Spinal cord (tissue), 9 donors: ENCODE measurements at regions not wholly inside any gene's neighbourhood (a gene's known extent, or its start where the extent isn't known, plus 50 kb on each side); places are given as distances from the start of the nearest gene placed in this dataset.
"Not testable (repeated sequence)": the region's sequence is repeated elsewhere in the genome, so short reads cannot be mapped to it uniquely, and the experiment has no call there.

Experiments
- DNase-seq, 6 donors: peaks; one replicate each; pipeline versions ENCODE4 v3.0.0 to v3.0.0-alpha.2; 2013 to 2015; ENCODE audit warnings: low spot score in 6 of 6, low read depth in 4 of 6
- H3K27ac ChIP-seq: one replicate; pipeline ENCODE4 v1.5.1; 2013; ENCODE audit warnings: low read depth, low read length, control low read depth
- H3K27me3 ChIP-seq: one replicate; pipeline ENCODE4 v1.6.1; 2013; ENCODE audit warnings: low read length; ENCODE audit not compliant: control insufficient read depth, insufficient read depth
- H3K36me3 ChIP-seq: one replicate; pipeline ENCODE4 v1.6.1; 2013; ENCODE audit warnings: low read length; ENCODE audit not compliant: control insufficient read depth, insufficient read depth
- H3K4me1 ChIP-seq: one replicate; pipeline ENCODE4 v1.6.1; 2013; ENCODE audit warnings: low read length; ENCODE audit not compliant: control insufficient read depth, insufficient read depth
- H3K4me3 ChIP-seq: one replicate; pipeline ENCODE4 v1.5.1; 2013; ENCODE audit warnings: low read depth, low read length, control low read depth
- H3K9me3 ChIP-seq: one replicate; pipeline ENCODE4 v1.6.1; 2013; ENCODE audit warnings: low read length; ENCODE audit not compliant: control insufficient read depth, insufficient read depth
- WGBS: methylation state at CpG from one replicate; pipeline ENCODE4 v1.1.5; 2013; ENCODE audit warnings: missing lambda C conversion rate; ENCODE audit not compliant: insufficient coverage; 5-methylcytosine and 5-hydroxymethylcytosine counted together
- donor health status: healthy.

DNA sequence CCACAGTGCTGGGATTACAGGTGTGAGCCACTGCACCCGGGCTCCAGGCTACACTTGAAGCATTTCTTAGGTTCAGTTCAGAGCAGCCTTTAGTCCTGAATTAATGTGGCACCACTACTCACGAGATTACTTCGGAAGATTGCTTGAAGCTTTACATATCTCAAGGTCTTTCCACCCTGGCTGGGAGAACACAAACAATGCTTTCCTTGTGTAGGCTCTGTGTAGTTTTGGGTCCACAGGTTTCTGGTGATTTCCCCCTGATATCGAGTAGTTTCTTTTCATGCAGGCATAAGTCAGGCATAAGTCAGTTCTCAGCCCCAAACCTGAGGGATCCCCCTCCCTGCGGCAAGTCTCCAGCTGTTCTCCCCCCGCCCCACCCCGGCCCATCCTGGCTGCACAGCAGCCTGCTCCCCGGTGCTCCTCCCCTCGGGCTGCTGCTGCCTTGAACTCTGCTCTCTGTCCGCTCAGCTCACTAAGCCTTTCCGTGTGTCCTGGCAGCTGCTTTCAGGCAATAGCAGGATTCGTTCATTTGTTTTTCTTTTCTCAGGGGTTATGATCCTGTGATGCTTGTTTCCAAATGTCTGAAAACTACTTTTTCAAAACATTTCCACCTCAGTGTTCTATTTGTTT is 417.7 kb downstream of the TMEM121 start:
- no peaks in the 10 kb centered on the region for H3K27me3 ChIP-seq
- H3K4me3 ChIP-seq: no peak overlapping the region
- no peak overlapping the region for H3K27ac ChIP-seq
- WGBS: 74% methylated on average over 9 of the region's 12 CpGs
- H3K36me3 ChIP-seq: no peaks in the 10 kb centered on the region
- no peak for DNase-seq
- H3K9me3 ChIP-seq: peaks cover 9% of the 10 kb centered on the region
- no peaks in the 10 kb centered on the region for H3K4me1 ChIP-seq

DNA sequence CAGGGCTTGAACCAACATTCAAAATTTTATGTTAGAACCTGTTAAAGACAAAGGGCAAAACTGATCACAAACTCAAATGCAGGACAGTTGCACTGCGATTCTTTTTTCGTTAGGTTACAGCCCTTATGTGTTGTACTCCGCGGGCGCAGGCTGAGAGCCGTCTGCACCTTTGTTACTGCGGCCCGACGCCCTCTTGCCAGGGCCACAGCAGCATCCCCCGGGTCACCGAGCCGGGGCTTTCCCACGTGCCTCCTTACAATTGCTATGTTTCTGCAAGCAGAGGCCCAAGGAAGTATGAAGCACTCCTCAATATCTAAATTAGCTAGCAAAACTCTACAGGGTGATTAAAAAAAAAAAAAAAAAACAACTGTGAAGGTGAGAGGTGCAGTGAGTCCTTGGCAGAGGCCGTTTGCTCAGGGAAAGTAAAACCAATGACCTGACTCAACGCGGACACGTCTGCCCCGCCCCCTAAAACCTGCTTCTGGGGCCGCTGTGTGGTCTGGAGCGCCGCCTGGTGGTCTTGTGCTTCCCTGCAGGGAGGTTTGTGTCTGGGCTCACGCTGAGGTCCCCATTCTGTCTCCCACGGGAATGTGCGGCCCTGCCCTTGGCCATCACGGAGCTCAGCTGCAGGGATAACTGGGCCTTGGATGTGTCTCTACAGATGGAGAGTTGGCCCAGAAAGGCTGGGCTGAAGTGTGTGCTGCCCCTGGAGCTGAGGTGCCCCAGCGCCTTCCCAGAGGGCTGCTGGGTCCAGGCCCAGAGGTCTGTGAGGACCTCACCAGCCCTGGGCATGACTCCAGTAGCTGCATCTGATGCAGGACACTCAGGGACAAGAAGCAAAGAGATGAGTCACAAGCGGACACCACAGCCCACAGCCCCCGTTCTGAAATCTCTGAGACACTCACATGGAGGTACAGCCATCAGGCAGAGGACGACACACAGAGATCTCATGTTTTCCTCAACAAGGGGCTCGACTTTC is 418.5 kb downstream of the TMEM121 start:
- no peaks in the 10 kb centered on the region for H3K27me3 ChIP-seq
- peaks cover 9% of the 10 kb centered on the region for H3K9me3 ChIP-seq
- H3K4me3 ChIP-seq: no peak overlapping the region
- no peaks in the 10 kb centered on the region for H3K36me3 ChIP-seq
- DNase-seq: no peak
- no peak overlapping the region for H3K27ac ChIP-seq
- 50% methylated on average over 26 of the region's 30 CpGs for WGBS
- H3K4me1 ChIP-seq: no peaks in the 10 kb centered on the region

DNA sequence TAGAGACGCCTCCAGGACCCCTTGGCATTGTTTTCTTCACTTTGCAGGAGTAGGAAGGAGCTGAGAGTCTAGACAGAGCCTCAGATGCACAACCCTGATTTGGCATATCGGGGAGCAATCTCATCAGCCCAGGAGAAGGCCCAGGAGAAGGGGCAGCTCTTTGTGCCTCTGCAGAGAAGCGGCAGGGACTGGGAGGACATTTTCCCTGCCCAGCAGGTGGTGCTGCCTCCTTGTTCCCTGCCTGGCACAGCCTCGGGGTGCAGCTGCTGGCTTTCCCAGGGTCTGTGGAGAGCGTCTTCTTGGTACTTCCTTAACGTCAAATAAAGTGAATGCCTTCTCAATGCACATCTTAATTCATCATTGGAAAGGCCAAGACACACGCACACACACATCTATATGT is 419.5 kb downstream of the TMEM121 start:
- WGBS: 62% methylated on average over 5 of the region's 7 CpGs
- no peaks in the 10 kb centered on the region for H3K27me3 ChIP-seq
- no peaks in the 10 kb centered on the region for H3K36me3 ChIP-seq
- H3K9me3 ChIP-seq: peaks cover 7% of the 10 kb centered on the region
- no peak for DNase-seq
- no peak overlapping the region for H3K27ac ChIP-seq
- no peak overlapping the region for H3K4me3 ChIP-seq
- no peaks in the 10 kb centered on the region for H3K4me1 ChIP-seq

DNA sequence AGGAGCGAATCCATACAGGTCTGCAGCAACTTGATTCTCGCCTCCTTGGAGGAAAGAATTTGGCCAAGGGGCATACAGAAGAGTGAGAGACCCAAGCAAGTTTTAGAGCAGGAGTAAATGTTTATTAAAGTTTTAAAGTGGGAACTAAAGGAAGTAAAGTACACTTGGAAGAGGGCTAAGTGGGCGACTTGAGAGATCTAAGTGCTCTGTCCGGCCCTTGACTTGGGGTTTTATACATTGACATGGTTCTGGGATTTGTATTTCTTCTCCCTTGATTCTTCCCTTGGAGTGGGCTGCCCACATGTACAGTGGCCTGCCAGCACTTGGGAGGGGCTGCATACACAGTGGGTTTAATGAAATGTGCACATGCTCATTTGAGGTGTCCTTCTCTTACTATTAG is 421.2 kb downstream of the TMEM121 start:
- H3K9me3 ChIP-seq: peaks cover 3% of the 10 kb centered on the region
- DNase-seq: no peak
- no peaks in the 10 kb centered on the region for H3K36me3 ChIP-seq
- no peaks in the 10 kb centered on the region for H3K4me1 ChIP-seq
- no peak overlapping the region for H3K4me3 ChIP-seq
- no peak overlapping the region for H3K27ac ChIP-seq
- H3K27me3 ChIP-seq: no peaks in the 10 kb centered on the region
- whole genome bisulfite sequencing: 66% methylated on average over 4 of the region's 4 CpGs

DNA sequence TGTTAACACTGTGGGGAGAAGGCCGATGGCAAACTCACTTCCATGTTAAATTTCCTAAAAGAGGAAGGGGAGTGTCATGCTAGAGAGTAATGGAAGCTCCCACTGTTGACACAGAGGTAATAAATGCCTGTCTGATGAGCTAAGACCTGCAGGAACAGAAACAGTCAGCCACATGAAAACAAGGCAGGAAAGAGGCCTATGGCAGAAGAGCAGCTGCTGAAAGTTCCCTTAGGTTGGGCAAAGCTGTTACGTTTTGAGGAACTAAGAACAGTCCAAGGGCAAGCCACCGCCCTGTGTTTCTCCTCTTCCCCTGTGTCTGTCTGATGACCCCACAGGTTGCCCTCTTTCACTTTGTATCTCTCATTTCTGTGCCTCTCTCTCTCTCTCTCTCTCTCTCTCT is 422.6 kb downstream of the TMEM121 start:
- not testable (repeated sequence) for H3K4me1 ChIP-seq, H3K4me3 ChIP-seq, H3K36me3 ChIP-seq, H3K27me3 ChIP-seq, H3K27ac ChIP-seq, DNase-seq, H3K9me3 ChIP-seq
- WGBS: no CpG with 5 or more reads among the region's 3 CpGs

DNA sequence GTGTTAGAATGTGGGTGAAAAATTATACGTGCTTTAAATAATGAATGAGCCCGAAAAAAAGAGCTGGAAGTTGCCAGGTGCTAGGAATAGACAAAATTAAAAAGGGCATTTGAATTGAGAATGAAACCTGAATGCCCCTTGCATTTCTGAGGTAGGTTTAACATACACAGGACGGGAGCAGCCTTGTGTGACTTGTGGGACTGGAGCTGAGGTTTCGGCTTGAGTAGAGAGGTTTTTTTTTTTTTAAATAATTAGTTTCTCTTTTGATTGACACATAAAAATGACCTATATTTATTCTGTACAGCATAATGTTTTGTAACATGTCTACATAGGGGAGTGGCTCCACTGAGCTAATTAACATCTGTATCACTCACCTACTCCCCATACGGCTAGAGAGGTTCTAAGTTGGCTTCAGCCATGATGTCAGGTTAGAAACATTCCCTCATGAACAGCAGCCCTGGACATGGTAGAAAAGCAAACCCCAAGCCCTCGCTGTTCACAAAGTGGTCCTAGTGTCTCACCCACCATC is 424.0 kb downstream of the TMEM121 start:
- H3K4me1 ChIP-seq, H3K27me3 ChIP-seq, H3K36me3 ChIP-seq, H3K9me3 ChIP-seq, H3K4me3 ChIP-seq, H3K27ac ChIP-seq, DNase-seq: not testable (repeated sequence)
- 47% methylated on average over 3 of the region's 6 CpGs for WGBS

DNA sequence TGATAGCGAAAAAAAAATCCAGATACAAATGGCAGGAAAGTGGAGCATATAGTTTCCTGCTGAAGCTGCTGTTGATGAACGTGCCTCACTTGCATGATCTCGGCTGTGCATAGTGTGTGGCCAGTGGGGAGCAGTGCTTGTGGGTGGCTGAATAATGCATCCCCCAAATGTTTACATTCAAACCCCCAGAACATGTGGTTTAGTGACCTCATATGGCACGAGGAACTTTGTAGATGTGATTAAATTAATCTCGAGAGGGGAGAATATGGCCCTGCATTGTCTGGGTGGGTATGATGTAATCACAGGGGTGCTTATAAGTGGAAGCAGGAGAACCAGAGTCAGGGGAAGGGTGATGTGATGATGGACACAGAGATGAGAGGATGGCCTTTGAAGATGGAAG is 425.0 kb downstream of the TMEM121 start:
- Histone ChIP-seq H3K36me3 (no peaks in the 10 kb centered on the region), H3K4me3 (no peak overlapping the region), H3K4me1 (no peaks in the 10 kb centered on the region), H3K27me3 (no peaks in the 10 kb centered on the region), H3K27ac (no peak overlapping the region), H3K9me3 (peaks cover 3% of the 10 kb centered on the region)
- WGBS: 51% methylated on average over 2 of the region's 5 CpGs
- no peak for DNase-seq

DNA sequence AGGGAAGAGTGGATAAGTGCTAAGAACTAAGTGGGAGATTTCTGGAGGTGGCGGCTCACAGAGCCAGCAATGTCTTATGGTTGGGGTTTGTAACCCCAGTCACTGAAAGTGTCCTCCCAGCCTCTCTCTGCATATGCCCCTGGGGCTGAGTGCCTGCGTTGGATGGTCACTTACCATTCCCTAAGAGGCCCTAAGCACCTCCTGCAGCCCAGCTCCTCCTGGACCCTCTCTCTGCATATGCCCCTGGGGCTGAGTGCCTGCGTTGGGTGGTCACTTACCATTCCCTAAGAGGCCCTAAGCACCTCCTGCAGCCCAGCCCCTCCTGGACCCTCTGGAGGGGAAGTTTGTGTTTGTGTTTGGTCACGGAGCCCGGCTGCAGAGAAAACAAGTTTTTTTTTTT is 425.8 kb downstream of the TMEM121 start:
- H3K4me1 ChIP-seq: no peaks in the 10 kb centered on the region
- 73% methylated on average over 1 of the region's 5 CpGs for WGBS
- H3K27me3 ChIP-seq: no peaks in the 10 kb centered on the region
- H3K27ac ChIP-seq: no peak overlapping the region
- no peaks in the 10 kb centered on the region for H3K36me3 ChIP-seq
- peaks cover 3% of the 10 kb centered on the region for H3K9me3 ChIP-seq
- DNase-seq: no peak
- H3K4me3 ChIP-seq: no peak overlapping the region

DNA sequence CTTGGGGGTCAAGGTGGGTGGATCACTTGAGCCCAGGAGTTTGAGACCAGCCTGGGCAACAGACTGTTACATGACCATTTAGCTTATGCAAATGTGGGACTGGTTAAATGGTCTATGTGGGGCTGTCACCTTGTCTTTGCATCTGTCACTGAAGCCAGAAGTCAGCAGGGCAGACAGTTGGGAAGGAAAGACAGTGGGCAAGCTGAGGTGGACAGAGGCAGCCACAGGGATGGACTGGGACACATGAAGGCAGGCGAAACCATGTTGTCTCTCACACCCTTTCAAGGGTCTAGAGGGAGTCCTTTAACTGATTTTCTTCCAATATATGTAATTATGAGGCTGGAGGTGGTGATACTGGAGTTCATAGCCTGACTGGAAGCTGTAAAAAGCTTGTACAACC is 426.4 kb downstream of the TMEM121 start:
- no peaks in the 10 kb centered on the region for H3K36me3 ChIP-seq
- H3K27me3 ChIP-seq: no peaks in the 10 kb centered on the region
- H3K9me3 ChIP-seq: peaks cover 3% of the 10 kb centered on the region
- DNase-seq: no peak
- no peak overlapping the region for H3K27ac ChIP-seq
- no CpG with 5 or more reads among the region's 1 CpG for WGBS
- no peaks in the 10 kb centered on the region for H3K4me1 ChIP-seq
- no peak overlapping the region for H3K4me3 ChIP-seq

DNA sequence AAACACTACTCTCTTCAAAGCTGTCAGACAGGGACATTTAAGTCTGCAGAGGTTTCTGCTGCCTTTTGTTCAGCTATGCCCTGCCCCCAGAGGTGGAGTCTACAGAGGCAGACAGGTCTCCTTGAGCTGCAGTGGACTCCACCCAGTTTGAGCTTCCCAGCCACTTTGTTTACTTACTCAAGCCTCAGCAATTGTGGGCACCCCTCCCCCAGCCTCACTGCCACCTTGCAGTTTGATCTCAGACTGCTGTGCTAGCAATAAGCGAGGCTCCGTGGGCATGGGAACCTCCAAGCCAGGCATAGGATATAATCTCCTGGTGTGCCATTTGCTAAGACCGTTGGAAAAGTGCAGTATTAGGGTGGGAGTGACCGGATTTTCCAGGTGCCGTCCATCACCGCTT is 435.2 kb downstream of the TMEM121 start:
- not testable (repeated sequence) for H3K27ac ChIP-seq, H3K4me1 ChIP-seq, H3K27me3 ChIP-seq, H3K9me3 ChIP-seq, DNase-seq, H3K36me3 ChIP-seq, H3K4me3 ChIP-seq
- 81% methylated on average over 6 of the region's 6 CpGs for WGBS
